Vagina (tissue), 2 donors: ENCODE measurements at regions not wholly inside any gene's neighbourhood (a gene's known extent, or its start where the extent isn't known, plus 50 kb on each side); places are given as distances from the start of the nearest gene placed in this dataset.

Source experiments
- CTCF ChIP-seq, 3 experiments: fragments of 450-650 bp in 2 of 3; fragments of 200-600 bp in 1 of 3; sonication (generic) in 1 of 3; IDR thresholded peaks; one replicate each; pipeline ENCODE4 v1.5.1; 2017 to 2019; ENCODE audit warnings: antibody characterized with exemption in 3 of 3, mild to moderate bottlenecking in 2 of 3, moderate library complexity in 2 of 3
- POLR2A ChIP-seq, 2 donors: fragments of 450-650 bp; IDR thresholded peaks; one replicate each; pipeline ENCODE4 v1.6.1; 2017; ENCODE audit warnings: antibody characterized with exemption in 2 of 2, mild to moderate bottlenecking in 2 of 2, moderate library complexity in 2 of 2
- POLR2AphosphoS5 ChIP-seq, 2 donors: sonication (generic); formaldehyde crosslinking; IDR thresholded peaks; one replicate each; pipeline ENCODE4 v1.9.0; 2017; ENCODE audit warnings: antibody characterized with exemption in 2 of 2, mild to moderate bottlenecking in 2 of 2, low read depth in 1 of 2; ENCODE audit not compliant: insufficient read depth in 1 of 2

- TF ChIP-seq CTCF (IDR thresholded peaks at IDR 0.05) (no peak), POLR2AphosphoS5 (IDR thresholded peaks at IDR 0.05; ENCODE audit: insufficient read depth in 1 of 2, low read depth in 1 of 2) (no peak), POLR2A (IDR thresholded peaks at IDR 0.05) (no peak)
Observed at GRCh38 chr13:26961890-26962615, 201.5 kb upstream of the GPR12 start.
